D721Med (cell line): ENCODE measurements at regions not wholly inside any gene's neighbourhood (a gene's known extent, or its start where the extent isn't known, plus 50 kb on each side); places are given as distances from the start of the nearest gene placed in this dataset.
"Not testable (repeated sequence)": the region's sequence is repeated elsewhere in the genome, so short reads cannot be mapped to it uniquely, and the experiment has no call there.

Experiments used
- DNase-seq: peaks from one replicate; pipeline ENCODE4 v3.0.0; 2011; ENCODE audit warnings: low spot score; ENCODE audit not compliant: insufficient read length
- FAIRE-seq: peaks from 2 replicates; lab custom pipeline; 2011; peaks lifted over from hg19 to GRCh38; lab: Jason Lieb, UNC
- CTCF ChIP-seq: IDR thresholded peaks from 2 replicates; pipeline ENCODE4 v1.5.1; 2012; ENCODE audit warnings: mild to moderate bottlenecking, control low read depth; ENCODE audit not compliant: insufficient read depth; ENCODE audit errors: missing control alignments

- DNase-seq (no peak), FAIRE-seq (no peak)
- TF ChIP-seq CTCF, result no peak
These were observed 234.9 kb downstream of the YTHDC2 start for GRCh38 chr5:113748403-113748802.

GRCh38 chr5:113749334-113749733 lies 235.8 kb downstream of the YTHDC2 start:
- FAIRE-seq, result no peak
- no peak for TF ChIP-seq CTCF

GRCh38 chr5:113753182-113753581 lies 239.7 kb downstream of the YTHDC2 start:
- FAIRE-seq, DNase-seq: not testable (repeated sequence)

More at GRCh38 chr5:113749334-113749733, 235.8 kb downstream of the YTHDC2 start:
- DNase-seq, result no peak

GRCh38 chr5:113755516-113755915 lies 242.0 kb downstream of the YTHDC2 start:
- DNase-seq (no peak), FAIRE-seq (no peak)
- no peak for TF ChIP-seq CTCF

GRCh38 chr5:113757508-113757907 lies 244.0 kb downstream of the YTHDC2 start:
- DNase-seq, result no peak
- TF ChIP-seq CTCF, result no peak
- FAIRE-seq, result no peak

GRCh38 chr5:113759505-113759904 lies 246.0 kb downstream of the YTHDC2 start:
- FAIRE-seq (no peak), DNase-seq (no peak)
- TF ChIP-seq CTCF, result no peak

GRCh38 chr5:113760486-113760885 lies 247.0 kb downstream of the YTHDC2 start:
- no peak for FAIRE-seq
- TF ChIP-seq CTCF, result no peak
- DNase-seq, result no peak

- FAIRE-seq (no peak), DNase-seq (no peak)
- no peak for TF ChIP-seq CTCF
These were observed 248.1 kb downstream of the YTHDC2 start for GRCh38 chr5:113761594-113761993.
